GM06990 (cell line): ENCODE measurements at regions not wholly inside any gene's neighbourhood (a gene's known extent, or its start where the extent isn't known, plus 50 kb on each side); places are given as distances from the start of the nearest gene placed in this dataset.

Experiments used
- DNase-seq: peaks from one replicate; pipeline ENCODE4 v3.0.0-alpha.2; 2011; ENCODE audit not compliant: insufficient read length; ENCODE audit errors: extremely low read depth
- H3K27me3 ChIP-seq: replicated peaks from 2 replicates; pipeline ENCODE4 v1.6.0; 2011; ENCODE audit warnings: low read length; ENCODE audit not compliant: control insufficient read depth, insufficient read depth
- H3K36me3 ChIP-seq: 2 replicates; pipeline ENCODE4 v1.5.1; 2011; ENCODE audit warnings: low read length; ENCODE audit not compliant: control insufficient read depth, insufficient read depth
- H3K4me3 ChIP-seq: replicated peaks from 2 replicates; pipeline ENCODE4 v1.5.1; 2011; ENCODE audit warnings: low read depth, mild to moderate bottlenecking, control low read depth, low read length
- TF ChIP-seq, protein P1 (sequence below): IDR thresholded peaks from 2 replicates; pipeline ENCODE4 v1.5.1; 2011; ENCODE audit warnings: low read length, control low read depth, mild to moderate bottlenecking, inconsistent platforms; ENCODE audit not compliant: insufficient read depth, poor library complexity, severe bottlenecking

DNA sequence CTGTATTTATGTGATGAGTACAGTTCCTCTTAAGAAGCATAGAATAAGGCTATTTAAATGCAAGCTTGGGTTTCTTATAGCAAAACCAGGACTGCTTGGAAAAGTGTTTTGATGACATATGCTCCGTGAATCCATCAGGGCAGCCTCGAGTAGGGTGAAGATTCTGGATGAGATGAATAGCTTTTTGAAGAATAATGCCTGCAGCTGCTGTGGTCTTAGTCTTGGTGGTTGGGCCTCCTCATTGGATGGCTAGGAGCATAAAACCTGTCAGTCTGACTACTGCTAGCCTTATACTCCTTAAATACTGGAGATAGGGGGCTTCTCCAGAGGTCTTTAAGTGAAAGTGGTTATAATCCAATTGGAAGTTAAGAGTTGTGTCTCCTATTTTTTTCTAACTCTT, 704.3 kb downstream of the FGF9 start:
- Histone ChIP-seq H3K4me3 (no peak overlapping the region), H3K27me3 (no peaks in the 10 kb centered on the region)

DNA sequence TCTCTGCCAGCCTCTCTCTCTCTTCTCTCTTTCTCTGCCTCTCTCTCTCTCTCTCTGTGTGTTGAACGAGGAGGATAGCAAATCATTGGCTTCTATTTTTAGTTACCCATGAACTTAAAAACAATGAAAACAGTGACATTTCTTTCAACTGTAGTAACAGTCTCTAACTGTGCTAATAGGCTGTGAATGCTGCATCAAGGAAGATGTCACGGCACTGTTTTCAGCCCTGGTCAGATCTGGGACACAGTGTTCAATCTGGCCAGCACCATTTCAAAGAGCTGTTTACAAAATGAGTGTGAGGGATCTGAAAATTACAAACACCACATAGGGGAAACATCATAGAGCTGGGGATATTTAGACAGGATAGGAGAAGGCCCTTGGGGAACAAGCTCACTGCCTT, 717.0 kb downstream of the FGF9 start:
- Histone ChIP-seq H3K4me3 (no peak overlapping the region), H3K27me3 (no peaks in the 10 kb centered on the region), H3K36me3 (no peaks in the 10 kb centered on the region)
- TF ChIP-seq, protein P1, sequence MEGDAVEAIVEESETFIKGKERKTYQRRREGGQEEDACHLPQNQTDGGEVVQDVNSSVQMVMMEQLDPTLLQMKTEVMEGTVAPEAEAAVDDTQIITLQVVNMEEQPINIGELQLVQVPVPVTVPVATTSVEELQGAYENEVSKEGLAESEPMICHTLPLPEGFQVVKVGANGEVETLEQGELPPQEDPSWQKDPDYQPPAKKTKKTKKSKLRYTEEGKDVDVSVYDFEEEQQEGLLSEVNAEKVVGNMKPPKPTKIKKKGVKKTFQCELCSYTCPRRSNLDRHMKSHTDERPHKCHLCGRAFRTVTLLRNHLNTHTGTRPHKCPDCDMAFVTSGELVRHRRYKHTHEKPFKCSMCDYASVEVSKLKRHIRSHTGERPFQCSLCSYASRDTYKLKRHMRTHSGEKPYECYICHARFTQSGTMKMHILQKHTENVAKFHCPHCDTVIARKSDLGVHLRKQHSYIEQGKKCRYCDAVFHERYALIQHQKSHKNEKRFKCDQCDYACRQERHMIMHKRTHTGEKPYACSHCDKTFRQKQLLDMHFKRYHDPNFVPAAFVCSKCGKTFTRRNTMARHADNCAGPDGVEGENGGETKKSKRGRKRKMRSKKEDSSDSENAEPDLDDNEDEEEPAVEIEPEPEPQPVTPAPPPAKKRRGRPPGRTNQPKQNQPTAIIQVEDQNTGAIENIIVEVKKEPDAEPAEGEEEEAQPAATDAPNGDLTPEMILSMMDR: no peak
- no peak for DNase-seq

More for the DNA sequence above, 704.3 kb downstream of the FGF9 start:
- H3K36me3 ChIP-seq: no peaks in the 10 kb centered on the region
- DNase-seq: no peak
- TF ChIP-seq, protein P1: no peak

DNA sequence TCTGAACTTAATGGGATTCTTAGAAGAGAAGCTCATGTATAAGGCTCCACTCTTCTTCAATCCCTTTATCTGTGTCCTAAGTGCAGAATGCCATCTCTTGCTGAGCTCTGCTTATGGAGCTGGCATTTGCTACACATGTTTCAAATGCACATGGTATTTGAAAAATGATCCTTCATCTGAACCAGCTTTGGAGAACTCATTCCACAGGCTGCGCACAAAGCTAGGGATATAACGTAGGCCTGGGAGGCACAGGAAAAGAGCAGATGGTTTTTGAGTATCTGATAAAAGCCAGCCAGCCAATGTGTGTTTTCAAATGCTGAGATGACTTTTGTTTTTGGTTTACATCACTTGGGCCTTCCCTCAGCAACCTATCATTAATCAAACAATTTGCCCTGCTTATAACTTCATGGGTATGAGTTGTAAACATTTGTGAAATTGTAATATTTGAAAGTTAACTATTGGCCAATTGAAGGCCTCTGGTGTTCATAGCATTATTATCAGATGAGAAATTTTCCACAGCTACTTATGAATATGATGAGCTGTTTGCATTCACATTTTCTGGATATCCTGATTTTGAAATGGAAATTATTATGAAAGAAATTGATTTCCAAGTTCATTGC, 729.0 kb downstream of the FGF9 start:
- Histone ChIP-seq H3K36me3 (no peaks in the 10 kb centered on the region), H3K27me3 (no peaks in the 10 kb centered on the region), H3K4me3 (no peak overlapping the region)
- DNase-seq: no peak
- TF ChIP-seq, protein P1: no peak

DNA sequence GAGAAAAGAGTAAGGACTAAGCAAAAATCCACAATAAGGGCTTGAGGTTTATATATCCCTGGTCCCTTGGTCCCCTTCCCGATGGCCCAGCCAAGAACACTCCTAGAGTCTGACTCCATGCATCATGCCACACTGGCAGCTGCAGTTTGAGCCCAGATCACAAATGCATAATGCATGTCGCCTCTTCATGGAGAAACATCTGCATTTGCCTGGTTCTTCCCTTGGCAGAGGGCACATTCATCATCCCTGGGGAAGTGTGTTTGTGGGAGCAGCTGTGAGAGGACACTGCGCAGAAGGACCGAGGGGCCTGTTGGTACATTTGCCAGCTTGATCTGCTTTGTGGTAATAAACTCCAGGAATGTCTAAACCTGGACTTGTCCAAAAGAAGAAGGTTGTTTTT, 731.8 kb downstream of the FGF9 start:
- TF ChIP-seq, protein P1: no peak
- H3K27me3 ChIP-seq: no peaks in the 10 kb centered on the region
- no peak overlapping the region for H3K4me3 ChIP-seq
- no peak for DNase-seq
- H3K36me3 ChIP-seq: no peaks in the 10 kb centered on the region

DNA sequence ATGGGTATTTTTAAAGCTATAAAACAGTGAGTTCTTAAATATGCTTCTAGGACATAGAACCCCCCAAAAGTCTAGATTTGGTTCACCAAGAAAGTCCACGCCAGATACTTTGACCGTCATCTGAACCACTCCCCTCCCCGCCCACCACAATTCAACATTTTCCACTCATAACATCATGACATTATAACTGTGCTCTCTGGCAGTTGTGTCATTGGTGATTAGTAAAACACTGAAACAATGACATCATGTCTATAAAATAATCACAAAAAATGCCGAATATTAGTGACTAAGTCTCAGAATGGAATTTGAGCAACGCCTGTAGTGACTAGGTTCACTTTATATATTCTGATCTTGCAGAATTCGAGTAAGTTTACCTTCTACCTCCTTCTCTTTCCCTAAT, 732.3 kb downstream of the FGF9 start:
- Histone ChIP-seq H3K4me3 (no peak overlapping the region), H3K36me3 (no peaks in the 10 kb centered on the region), H3K27me3 (no peaks in the 10 kb centered on the region)
- no peak for DNase-seq
- TF ChIP-seq, protein P1: no peak

DNA sequence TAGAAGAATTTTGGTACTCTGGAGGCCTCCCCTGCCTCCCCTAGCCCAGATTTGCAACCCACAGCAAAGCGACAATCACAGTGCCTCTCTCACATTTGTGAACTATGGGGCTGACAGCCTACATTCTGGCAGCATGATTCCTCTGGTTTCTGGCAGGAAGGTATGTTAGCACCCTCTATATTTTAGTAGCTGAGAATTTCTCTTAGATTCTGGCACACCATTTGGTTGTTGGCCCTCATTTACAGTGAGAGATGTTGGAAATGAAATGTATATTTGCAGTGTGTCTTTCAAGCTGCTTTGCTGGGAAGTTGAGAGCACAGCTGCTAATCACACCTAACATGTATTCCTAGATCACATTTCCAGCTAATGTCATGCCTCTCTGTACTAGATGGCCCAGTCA, 735.0 kb downstream of the FGF9 start:
- H3K4me3 ChIP-seq: no peak overlapping the region
- no peak for DNase-seq
- no peaks in the 10 kb centered on the region for H3K36me3 ChIP-seq
- TF ChIP-seq, protein P1: no peak
- H3K27me3 ChIP-seq: no peaks in the 10 kb centered on the region
